Stomach smooth muscle (tissue), 2 donors: ENCODE measurements at regions not wholly inside any gene's neighbourhood (a gene's known extent, or its start where the extent isn't known, plus 50 kb on each side); places are given as distances from the start of the nearest gene placed in this dataset.
"Not testable (repeated sequence)": the region's sequence is repeated elsewhere in the genome, so short reads cannot be mapped to it uniquely, and the experiment has no call there.

ENCODE experiments used
- H3K27ac ChIP-seq: one replicate; pipeline ENCODE4 v1.7.0; 2013; ENCODE audit warnings: mild to moderate bottlenecking, low read length, inconsistent platforms
- H3K27me3 ChIP-seq, 2 donors: one replicate each; pipeline ENCODE4 v1.7.0; 2013; ENCODE audit warnings: low read length in 2 of 2; ENCODE audit not compliant: insufficient read depth in 2 of 2, control insufficient read depth in 1 of 2
- H3K36me3 ChIP-seq, 2 donors: one replicate each; pipeline ENCODE4 v1.7.0; 2013; ENCODE audit warnings: low read length in 2 of 2; ENCODE audit not compliant: control insufficient read depth in 2 of 2, insufficient read depth in 2 of 2
- H3K4me1 ChIP-seq: one replicate; pipeline ENCODE4 v1.7.0; 2013; ENCODE audit warnings: low read length; ENCODE audit not compliant: control insufficient read depth, insufficient read depth
- H3K4me3 ChIP-seq, 2 donors: one replicate each; pipeline ENCODE4 v1.7.0; 2013; ENCODE audit warnings: low read length in 2 of 2
- H3K9ac ChIP-seq, 2 donors: one replicate each; pipeline ENCODE4 v1.7.0; 2013; ENCODE audit warnings: low read length in 2 of 2, mild to moderate bottlenecking in 1 of 2
- H3K9me3 ChIP-seq, 2 donors: one replicate each; pipeline ENCODE4 v1.7.0; 2013; ENCODE audit warnings: low read length in 2 of 2; ENCODE audit not compliant: control insufficient read depth in 2 of 2
- donor health status: healthy.
- donor health status: Pancreatic carcinoma.

GRCh38 chr20:53826597-53827291, 233.1 kb upstream of the ZNF217 start:
- Histone ChIP-seq H3K9ac (no peak overlapping the region), H3K27me3 (no peaks in the 10 kb centered on the region), H3K4me1 (peaks cover 5% of the 10 kb centered on the region), H3K4me3 (no peak overlapping the region), H3K27ac (no peak overlapping the region), H3K36me3 (no peaks in the 10 kb centered on the region), H3K9me3 (no peaks in the 10 kb centered on the region)

- Histone ChIP-seq H3K9ac (no peak overlapping the region), H3K27me3 (no peaks in the 10 kb centered on the region)
These were observed 232.5 kb upstream of the ZNF217 start for GRCh38 chr20:53826090-53826489.

DNA sequence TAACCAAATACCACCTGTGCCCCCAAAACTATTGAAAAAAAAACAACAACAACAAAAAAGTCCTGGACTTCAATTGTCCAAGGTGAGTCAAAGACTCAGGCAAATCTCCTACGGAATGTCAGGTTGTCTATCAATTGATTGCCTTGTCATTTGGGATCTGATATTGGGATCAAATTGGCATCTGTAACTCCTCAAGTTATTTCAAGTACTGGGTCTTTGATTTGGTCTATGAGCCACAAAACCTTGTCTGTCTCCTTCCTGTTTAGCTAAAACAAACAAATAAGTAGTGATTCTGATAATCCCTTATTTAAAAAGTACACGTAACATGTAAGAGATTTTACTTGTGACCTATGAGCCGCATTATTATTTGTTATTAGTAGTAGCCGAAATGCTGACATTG, 231.6 kb upstream of the ZNF217 start:
- Histone ChIP-seq H3K36me3 (no peaks in the 10 kb centered on the region), H3K9me3 (no peaks in the 10 kb centered on the region), H3K4me1 (peaks cover 5% of the 10 kb centered on the region), H3K27me3 (no peaks in the 10 kb centered on the region), H3K4me3 (no peak overlapping the region), H3K27ac (no peak overlapping the region), H3K9ac (no peak overlapping the region)

More at GRCh38 chr20:53826090-53826489, 232.5 kb upstream of the ZNF217 start:
- H3K4me3 ChIP-seq, result no peak overlapping the region
- no peaks in the 10 kb centered on the region for H3K36me3 ChIP-seq
- no peaks in the 10 kb centered on the region for H3K9me3 ChIP-seq
- H3K27ac ChIP-seq, result no peak overlapping the region
- H3K4me1 ChIP-seq, result peaks cover 5% of the 10 kb centered on the region

- H3K27ac ChIP-seq, result no peak overlapping the region
- H3K36me3 ChIP-seq, result no peaks in the 10 kb centered on the region
- H3K27me3 ChIP-seq, result no peaks in the 10 kb centered on the region
- peaks cover 4% of the 10 kb centered on the region for H3K4me1 ChIP-seq
- H3K9me3 ChIP-seq, result no peaks in the 10 kb centered on the region
- no peak overlapping the region for H3K4me3 ChIP-seq
- H3K9ac ChIP-seq, result no peak overlapping the region
These were observed 231.1 kb upstream of the ZNF217 start for GRCh38 chr20:53824779-53825178.

- no peaks in the 10 kb centered on the region for H3K36me3 ChIP-seq
- no peak overlapping the region for H3K4me3 ChIP-seq
- H3K9me3 ChIP-seq, result no peaks in the 10 kb centered on the region
- no peaks in the 10 kb centered on the region for H3K27me3 ChIP-seq
- H3K9ac ChIP-seq, result no peak overlapping the region
- no peaks in the 10 kb centered on the region for H3K4me1 ChIP-seq
- H3K27ac ChIP-seq, result no peak overlapping the region
These were observed 229.6 kb upstream of the ZNF217 start for GRCh38 chr20:53823121-53823764.

DNA sequence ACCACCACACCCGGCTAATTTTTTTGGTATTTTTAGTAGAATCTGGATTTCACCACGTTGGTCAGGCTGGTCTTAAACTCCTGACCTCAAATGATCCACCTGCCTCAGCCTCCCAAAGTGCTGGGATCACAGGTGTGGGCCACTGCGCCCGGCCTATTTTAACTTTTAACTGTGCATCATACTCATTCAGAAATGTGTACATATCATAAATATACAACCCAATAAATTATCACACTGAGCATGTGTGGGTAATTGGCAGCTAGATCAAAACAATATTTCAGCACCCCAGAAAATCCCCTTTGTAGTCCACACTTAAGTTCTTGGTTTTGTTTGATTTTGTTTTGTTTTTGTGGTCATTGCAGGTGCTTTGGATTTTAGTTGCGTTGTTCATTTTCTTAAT, 228.9 kb upstream of the ZNF217 start:
- Histone ChIP-seq H3K9ac (no peak overlapping the region), H3K9me3 (no peaks in the 10 kb centered on the region), H3K4me1 (no peaks in the 10 kb centered on the region), H3K27ac (no peak overlapping the region), H3K36me3 (no peaks in the 10 kb centered on the region), H3K27me3 (no peaks in the 10 kb centered on the region), H3K4me3 (no peak overlapping the region)

- Histone ChIP-seq H3K4me3 (no peak overlapping the region), H3K9ac (no peak overlapping the region), H3K9me3 (no peaks in the 10 kb centered on the region), H3K4me1 (no peaks in the 10 kb centered on the region), H3K27ac (no peak overlapping the region), H3K27me3 (no peaks in the 10 kb centered on the region), H3K36me3 (no peaks in the 10 kb centered on the region)
These were observed 226.4 kb upstream of the ZNF217 start for GRCh38 chr20:53819973-53820451.

GRCh38 chr20:53818457-53819177, 225.0 kb upstream of the ZNF217 start:
- Histone ChIP-seq H3K27ac (no peak overlapping the region), H3K27me3 (no peaks in the 10 kb centered on the region), H3K9me3 (no peaks in the 10 kb centered on the region), H3K4me1 (no peaks in the 10 kb centered on the region), H3K9ac (no peak overlapping the region), H3K36me3 (no peaks in the 10 kb centered on the region), H3K4me3 (no peak overlapping the region)

GRCh38 chr20:53817513-53817912, 223.9 kb upstream of the ZNF217 start:
- H3K36me3 ChIP-seq, H3K4me3 ChIP-seq, H3K27ac ChIP-seq, H3K4me1 ChIP-seq, H3K27me3 ChIP-seq, H3K9me3 ChIP-seq, H3K9ac ChIP-seq: not testable (repeated sequence)

DNA sequence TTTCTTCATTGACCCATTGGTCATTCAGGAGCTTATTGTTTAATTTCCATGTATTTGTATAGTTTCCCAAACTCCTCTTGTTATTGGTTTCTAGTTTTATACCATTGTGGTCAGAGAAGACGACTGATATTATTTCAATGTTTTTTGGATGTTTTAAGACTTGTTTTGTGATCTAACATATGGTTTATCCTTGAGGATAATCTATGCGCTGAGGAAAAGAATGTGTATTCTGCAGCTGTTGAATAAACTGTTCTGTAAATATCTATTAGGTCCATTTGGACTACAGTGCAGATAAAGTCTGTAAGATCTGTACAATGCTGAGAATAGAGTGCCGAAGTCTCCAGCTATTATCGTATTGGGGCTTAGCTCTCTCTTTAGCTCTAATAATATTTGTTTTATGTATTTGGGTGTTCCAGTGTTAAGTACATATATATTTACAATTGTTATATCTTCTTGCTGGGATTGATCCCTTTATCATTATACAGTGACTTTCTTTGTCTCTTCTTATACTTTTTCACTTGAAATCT, 223.3 kb upstream of the ZNF217 start:
- H3K9me3 ChIP-seq, result no peaks in the 10 kb centered on the region
- no peak overlapping the region for H3K4me3 ChIP-seq
- H3K36me3 ChIP-seq, result no peaks in the 10 kb centered on the region
- no peak overlapping the region for H3K27ac ChIP-seq
- H3K27me3 ChIP-seq, result no peaks in the 10 kb centered on the region
- H3K4me1 ChIP-seq, result no peaks in the 10 kb centered on the region
- no peak overlapping the region for H3K9ac ChIP-seq
